Activated CD4-positive, CD25-positive, alpha-beta regulatory T cell treated with anti-CD3 and anti-CD28 coated beads, Interleukin-2, amount 50 U/mL, for 24 hours (primary cell): ENCODE measurements at regions not wholly inside any gene's neighbourhood (a gene's known extent, or its start where the extent isn't known, plus 50 kb on each side); places are given as distances from the start of the nearest gene placed in this dataset.
"Not testable (repeated sequence)": the region's sequence is repeated elsewhere in the genome, so short reads cannot be mapped to it uniquely, and the experiment has no call there.

Experiments
- ATAC-seq, 2 donors: fragments of 150-1000 bp; cut with Tn5 transposase; one replicate each; pipeline ENCODE4 v1.10.0; 2021; ENCODE audit warnings: mild to moderate bottlenecking in 1 of 2, moderate library complexity in 1 of 2

DNA sequence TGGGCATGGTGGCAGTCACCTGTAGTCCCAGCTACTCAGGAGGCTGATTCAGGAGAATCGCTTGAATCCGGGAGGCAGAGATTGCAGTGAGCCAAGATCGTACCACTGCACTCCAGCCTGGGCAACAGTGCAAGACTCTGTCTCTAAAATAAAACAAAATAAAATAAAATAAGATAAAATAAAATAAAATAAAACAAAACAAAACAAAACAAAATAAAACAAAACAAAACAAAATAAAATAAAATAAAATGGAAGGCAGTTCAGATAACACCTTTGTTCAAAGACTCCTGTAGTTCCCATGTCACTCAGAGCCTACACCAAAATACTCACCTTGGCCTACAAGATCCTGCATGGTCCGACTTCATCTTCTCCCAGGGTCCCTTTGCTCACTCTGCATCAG is 61.3 kb downstream of the SYF2 start:
- ATAC-seq, result not testable (repeated sequence)

DNA sequence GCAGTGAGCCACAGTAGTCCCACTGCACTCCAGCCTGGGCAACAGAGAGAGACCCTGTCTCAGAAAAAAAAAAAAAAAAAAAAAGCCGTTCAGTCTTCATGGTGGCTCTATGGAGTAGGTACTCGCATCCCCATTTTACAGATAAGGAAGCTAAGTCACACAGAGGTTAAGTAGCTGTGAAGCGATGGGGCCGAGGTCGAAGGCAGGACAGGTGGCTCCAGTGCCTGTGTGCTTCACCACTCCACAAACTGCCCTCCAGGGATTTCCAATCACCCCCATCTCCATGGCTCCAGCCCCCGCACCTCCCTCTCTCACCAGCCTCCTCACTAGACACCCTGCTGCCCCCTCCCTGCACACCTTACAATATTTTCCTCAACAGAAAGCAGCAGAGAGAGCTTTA is 61.9 kb downstream of the SYF2 start:
- ATAC-seq, result no peak

DNA sequence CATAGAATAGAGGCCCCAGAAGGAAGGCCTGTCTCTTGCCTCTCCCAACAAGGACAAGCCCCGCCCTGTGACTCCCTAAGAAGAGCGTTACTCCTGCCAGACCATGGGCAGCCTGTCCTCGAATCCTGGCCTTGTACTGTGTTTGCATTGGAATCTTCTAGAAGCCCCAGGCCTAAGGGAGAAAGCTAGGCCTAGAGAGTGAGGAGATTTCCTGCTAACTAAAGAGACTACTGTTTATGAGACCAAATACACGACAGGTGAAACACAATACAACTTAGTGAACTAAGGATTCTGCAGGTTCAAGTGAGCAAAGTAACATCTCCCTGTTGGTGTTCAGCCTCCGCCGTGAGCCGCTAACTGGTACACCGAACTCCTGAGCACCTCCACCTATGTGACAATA is 62.7 kb downstream of the SYF2 start:
- no peak for ATAC-seq

DNA sequence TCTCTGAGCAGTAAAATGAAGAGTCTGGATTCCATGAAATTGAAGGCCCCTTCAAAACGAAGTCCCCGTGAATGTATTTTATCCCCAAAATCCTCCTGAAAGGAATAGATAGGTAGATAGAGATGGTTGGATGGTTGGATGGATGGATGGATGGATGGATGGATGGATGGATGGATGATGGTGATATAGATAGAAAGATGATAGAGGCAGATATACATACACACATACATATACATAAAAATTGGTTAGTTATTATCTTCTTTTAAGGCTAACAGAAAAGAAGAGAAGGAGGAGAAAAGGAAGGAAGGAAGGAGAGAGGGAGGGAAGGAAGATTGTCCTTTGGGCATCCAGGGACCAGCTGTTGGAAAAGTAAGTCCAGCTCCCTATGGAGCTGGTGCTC is 63.1 kb downstream of the SYF2 start:
- no peak for ATAC-seq

DNA sequence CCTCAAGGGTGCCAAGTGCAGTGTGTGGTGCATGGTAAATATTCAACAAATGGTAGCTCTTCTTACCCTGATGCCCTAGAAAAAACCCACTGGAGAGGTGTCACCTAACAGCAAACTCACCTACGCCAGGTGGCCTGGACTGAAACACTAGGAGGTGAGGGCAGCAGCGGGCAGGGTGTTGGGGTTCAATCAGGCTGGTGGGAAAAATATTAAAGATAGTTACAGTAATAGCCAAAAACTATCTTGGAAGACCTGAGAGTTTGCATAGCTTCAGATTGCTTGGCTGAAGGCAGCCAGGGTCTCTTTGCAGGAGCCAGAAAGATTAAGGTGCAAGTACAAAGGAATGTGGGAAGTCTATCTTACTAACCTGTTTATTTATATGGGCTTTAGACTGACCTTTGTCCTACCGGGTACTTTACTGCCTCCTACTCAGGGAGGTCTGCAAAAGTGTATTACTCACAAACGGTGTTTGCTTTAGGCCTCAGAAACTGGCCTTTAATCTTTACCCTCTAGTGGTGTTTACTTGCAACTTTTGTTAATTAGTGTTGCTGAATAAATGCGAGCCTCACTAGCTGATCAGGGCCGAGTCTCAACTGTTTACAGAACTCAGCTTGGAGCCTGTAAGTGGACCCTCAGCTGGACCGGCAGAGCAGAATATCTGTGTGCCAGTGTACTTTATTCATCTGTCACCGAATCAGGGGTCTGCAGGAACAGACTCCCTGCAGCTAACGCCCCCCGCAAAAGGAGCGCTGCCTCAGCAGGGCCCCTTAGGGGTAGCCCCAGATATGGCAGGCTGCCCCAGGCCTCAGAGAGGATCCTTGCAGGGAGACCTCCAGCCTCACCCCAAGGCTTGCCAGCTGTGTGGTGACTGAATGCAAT is 63.9 kb downstream of the SYF2 start:
- ATAC-seq, result no peak

DNA sequence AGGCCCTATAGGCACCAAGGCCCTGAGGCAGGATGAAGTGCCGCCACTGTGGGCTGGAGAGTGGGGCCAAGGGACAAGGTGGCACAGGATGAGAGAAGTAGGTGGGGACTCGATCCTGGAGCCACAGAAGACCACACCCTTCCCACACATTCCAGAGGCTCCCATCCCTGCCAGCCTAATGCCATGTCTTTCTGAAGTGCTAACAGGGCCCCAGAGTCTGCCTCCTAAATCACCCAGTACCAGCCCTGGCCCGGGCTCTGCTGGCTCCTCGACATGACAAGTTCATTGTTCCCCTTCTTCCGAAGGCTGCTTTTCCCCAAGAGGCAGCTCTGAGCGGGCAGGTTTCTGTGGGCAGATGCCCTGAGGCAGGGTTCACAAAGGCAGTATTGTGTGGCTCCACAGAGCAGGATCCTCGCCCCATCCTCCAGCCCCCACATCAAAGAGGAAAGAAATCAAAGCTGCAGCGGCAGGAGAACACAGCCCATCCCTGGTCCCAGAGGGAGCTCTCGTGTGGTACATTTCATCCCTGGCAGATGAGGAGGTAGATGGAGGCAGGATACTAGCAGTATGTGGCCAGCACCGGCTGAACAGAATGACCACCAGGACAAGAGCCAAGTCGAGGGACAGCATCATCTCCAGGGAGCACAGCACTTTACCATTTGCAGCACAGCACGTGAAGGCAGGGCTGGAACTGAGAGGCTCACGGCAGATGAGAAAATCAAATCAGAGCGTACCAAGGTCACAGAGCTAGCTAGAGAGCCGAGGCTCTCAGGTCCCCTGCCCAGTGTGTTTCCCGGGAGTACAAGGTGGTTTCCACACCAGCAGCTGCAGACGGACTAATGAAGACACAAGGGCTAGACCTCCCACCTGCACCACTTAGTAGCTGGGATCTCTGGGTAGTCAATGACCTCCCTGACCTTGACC is 64.8 kb downstream of the SYF2 start:
- ATAC-seq, result no peak

DNA sequence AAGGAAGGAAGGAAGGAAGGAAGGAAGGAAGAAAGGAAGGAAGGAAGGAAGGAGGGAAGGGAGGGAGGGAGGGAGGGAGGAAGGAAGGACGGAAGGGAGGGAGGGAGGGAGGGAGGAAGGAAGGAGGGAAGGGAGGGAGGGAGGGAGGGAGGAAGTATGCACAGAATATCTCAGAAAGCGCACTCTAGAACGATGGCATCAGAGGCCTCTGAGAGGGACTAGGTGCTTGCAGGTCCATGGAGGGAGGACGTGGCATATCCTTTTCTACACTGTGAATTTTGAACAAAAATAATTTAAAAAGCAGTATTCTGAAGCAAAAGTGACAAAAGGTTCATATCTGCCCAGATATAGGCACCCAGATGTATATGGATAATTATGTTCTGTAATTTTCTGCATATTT is 65.5 kb downstream of the SYF2 start:
- no peak for ATAC-seq

DNA sequence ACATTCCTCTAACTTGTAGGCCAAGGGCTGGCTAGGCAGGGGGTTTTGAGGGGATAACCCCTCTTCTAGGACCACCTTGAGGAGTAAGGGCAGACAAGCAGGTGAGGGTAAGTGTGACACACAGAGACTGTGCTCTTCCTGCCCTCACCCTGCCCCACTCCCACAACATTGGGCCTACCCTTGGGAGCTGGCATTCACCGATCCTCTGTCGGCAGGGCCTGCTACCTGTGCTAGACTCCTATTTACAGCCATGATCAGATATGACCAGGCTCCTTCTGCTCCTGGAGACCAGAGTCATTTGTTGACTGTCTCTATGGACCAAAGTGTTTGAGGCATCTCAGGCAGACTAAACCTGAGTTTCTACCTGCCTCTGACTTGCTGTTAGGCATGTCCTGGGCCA is 68.3 kb downstream of the SYF2 start:
- ATAC-seq, result no peak

DNA sequence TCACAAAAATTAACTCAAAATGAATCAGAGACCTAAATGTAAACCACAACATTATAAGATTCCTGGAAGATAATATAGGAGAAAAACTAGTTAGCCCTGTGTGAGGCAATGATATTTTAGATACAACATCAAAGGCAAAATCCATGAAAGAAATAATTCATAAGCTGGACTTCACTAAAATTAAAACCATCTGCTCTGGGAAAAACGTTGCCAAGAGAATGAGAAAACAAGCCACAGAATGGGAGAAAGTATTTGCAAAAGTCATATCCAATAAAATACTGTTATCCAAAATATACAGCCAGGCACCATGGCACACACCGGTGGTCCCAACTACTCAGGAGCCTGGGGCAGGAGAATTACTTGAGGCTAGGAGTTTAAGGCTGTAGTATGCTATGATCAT is 70.3 kb downstream of the SYF2 start:
- no peak for ATAC-seq

DNA sequence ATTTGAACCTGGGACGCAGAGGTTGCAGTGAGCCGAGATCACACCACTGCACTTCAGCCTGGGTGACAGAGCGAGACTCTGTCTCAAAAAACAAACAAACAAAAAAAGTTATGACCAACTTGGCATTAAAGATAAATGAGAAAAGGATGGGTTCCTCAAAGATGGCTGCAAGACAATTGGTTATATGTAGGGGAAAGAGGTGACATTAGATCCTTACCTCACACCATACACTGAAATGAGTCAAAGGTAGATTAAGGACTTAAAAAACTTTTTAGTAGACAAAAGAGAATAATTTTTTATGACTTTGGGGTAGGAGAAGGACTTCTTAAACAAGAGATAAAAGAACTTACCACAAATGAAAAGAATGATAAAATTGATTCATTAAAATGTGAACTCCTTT is 74.5 kb downstream of the SYF2 start:
- no peak for ATAC-seq

DNA sequence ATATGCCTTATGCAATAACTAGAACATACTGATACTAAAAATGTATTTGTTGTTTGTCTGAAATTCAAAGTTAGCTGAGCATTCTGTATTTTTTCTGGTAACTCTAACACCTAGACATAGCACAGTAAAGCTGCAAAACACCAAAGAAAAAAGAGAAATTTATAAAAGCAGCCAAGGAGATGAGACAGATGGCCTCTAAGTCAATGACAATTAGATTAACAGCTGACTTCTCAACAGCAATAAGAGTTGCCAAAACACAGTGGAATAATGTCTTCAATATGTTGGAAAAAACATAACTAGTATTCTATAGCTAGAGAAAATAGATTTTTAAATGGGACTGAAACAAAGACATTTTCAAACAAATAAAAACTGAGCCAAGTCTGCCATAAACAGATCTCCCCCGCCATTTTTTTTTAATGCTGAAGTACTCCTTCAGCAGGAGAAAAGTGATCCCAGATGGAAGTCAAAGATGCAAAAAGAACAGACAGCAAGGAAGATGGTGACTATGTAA is 81.3 kb downstream of the SYF2 start:
- no peak for ATAC-seq

DNA sequence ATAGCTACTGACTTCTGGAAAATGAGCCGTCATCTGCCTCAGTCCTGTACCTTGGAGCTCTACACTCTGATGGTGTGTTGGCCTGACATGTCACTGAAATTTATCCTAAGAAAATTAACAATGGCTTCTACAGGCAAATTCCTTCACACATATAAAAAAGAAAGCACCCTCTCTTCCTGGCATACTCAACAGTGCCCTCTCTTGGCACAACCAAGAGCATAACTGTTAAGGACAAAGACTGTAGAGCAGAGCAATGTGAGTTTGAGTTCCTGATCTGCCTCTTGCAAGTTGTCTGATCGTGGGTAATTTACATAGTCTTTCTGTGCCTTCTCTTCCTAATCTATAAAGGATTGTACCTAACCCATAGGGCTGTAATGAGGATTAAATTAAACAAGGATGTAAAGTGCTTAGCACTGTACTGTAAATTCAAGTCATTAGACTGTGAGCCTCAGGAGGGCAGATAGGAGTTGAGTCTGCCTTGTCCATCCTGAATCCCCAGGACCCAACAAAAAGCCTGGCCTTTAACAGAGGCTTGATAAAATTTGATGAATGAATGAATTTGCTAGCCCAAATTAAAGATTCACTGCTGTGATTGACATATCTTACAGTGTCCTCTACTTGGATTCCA is 83.5 kb downstream of the SYF2 start:
- no peak for ATAC-seq

DNA sequence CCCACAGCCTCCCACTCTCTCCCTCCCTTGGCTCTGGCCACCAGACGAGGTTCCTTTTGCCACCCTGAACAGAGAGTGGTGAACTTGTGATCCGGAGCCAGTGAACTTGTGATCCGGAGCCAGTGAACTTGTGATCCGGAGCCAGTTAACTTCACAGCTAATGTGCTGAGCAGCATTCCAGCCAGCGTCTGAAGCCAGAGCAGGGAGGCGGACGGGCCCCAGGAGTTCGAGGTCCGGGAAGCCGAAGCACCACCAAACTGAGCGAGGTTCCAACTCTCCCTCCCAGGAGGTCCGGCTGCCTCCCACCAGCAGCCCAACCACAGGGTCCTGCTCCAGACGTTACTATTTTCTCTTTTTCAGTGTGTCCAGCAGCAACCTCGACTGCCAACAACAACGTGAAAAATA is 85.8 kb downstream of the SYF2 start:
- ATAC-seq, result no peak

DNA sequence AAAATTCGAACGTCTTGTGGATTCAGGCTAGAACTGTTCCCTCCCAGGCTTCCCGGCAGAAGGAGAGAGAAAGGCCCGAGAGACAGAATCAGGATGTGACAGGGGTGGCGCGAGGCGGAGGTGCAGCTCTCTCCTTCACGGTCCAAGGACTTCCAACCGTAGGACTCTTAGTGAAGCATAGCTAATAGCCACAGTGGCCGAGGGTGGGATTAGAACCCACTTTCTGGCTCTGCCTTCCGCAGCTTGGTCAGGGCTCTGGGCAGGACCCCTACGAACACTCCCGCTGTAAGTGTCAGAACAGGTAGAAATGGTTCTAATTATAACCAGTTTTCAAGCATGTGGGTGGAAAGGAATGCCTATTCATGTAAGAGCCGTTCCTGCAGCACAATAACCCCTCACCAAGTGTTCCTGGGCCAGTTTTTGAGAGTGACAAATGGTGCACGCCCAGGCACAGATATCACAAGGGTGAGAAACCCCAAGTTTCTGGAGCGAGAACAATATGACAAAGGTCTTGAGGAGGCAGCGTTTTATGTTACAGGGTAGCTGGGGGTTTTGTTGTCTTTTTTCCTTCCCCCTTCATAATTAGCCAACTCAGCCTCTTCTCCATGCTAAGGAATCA is 86.4 kb downstream of the SYF2 start:
- ATAC-seq, result no peak

DNA sequence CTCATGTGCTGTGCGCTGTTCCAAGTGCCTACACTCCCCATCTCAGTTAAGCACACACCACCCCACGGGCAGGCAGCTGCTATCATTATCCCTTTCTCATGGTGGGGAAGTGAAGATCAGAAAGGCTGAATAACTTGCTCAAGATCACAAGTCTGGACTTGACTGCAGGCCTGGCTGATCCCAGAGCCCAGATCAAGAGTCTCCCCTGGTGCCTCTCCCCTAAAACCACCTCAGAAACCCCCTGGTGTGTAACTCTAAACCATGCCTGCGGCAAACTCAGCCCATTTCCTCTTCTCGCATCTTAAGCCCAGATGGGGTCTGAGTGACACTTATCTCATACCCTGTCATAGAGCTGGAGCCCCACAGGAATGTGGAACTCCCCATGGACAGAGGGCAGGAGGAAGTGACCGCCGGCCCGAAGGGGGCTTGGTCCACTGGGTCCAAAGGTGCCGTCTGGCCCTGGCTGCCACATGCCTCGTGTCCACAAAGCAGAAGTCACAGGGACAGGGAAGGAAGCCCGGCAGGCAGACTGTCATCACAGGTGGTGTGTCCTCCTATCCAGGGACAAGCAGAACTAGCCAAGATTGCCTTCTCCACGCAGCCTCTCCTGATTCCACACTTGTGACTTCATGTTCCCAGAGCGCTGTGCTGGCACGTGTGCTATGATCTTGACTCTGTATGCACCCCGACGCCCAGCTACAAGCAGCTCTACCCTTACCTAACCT is 92.1 kb downstream of the SYF2 start:
- ATAC-seq, result peak; percentile 64 to 75

DNA sequence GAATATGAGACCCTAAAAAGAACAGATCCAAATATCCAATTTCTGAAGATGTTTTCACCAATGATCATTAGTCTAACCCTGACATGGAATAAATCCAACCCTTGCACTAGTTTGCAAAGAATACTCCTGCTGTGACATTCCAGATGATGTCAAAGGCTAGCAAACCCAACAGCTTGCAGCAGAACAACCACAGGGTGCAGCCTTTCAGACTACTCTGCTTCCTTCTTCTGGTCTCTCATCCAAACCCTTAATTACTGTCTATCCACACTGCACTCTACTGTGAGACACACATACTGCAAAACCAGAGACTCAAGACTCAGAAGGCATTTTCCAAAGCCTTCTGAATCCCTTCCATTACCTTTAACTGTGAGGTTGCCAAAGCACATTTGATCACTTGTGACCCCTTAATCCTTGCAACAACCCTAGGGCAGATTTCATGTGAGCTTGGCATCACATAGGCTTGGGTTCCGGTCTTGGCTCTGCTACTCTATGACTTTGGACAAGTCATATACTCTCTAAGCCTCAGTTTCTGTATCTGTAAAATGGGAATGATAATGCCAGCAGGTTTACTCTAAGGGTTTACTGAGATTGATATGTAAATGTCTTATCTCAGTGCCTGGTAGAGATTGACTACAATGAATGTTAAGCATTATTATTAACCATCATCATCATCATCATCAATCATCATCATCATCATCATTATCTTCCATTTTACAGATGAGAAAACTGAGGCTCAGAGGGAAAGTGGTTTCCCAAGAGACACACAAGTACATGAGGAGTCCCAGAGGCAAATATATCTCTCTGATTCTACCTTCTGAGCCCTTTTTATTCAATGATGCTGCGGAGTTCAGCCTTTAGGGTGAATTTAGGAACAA is 94.5 kb downstream of the SYF2 start:
- no peak for ATAC-seq

DNA sequence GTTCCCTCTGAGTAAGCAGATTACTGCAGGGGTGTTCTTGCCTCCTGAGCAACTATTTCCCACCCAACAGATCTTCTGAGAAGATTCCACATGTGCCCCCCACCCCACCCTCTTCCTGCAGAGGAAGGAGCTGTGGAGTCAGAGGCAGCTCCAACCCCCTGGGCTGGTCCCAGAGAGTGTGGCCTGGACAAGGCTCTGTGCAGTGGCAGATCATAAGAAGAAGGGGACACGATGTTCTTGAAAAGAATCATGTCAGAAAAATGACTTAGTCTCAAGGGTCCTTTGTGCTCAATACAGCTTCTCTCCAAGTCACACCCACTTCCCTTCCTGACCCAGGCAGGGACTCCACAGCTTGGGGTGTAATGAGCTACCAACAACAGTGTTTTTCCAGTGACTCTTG is 95.2 kb downstream of the SYF2 start:
- ATAC-seq, result no peak

DNA sequence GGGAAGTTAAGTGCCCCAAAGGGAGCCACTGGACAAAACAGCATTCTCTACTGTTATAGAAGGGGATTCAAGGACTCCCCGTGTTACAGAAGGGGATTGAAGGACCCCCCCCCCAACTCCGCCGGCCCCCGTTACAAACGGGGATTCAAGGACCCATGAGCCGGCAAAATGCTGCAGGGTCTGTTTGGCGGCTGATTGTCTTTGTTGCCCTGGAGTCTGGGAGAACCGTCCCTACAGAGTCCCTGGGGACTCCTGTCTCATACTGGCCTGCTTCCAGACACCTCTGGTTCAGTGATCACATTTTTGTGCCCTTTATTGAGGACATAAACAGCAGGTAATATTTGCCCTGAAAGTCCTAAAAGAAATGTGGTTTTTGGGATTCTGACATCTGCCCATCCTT is 96.4 kb downstream of the SYF2 start:
- ATAC-seq, result no peak

DNA sequence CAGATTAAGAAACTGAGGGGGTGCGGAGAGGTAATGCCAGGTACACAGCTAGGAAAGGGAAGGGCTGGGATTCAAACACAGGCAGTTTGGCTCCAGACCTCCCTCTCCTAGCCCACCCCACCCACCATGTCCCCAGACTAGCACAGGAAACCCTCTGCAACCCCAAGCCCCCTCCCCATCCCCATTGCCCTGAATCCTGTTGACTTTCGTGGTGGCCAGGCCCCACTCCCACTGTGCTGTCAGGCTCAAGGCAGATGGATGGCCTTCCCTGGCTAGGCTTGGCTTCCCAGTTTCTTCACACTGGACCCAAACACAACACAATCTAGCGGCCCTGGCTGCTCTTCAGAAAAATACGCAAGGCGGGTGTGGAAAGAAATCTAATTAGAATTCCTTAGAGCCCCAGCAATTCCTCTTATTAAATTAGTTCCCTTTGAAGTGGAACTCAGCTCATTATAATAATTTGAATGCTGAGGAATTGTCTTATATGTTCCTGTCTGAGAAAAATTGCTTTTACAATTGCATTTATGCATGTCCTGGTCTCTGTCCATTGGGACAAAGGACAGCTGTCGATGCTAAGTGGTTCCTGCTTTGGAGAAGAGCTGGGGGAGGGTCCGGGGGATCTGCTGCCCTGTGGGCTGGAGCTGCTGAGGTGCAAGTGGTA is 97.4 kb downstream of the SYF2 start:
- no peak for ATAC-seq

DNA sequence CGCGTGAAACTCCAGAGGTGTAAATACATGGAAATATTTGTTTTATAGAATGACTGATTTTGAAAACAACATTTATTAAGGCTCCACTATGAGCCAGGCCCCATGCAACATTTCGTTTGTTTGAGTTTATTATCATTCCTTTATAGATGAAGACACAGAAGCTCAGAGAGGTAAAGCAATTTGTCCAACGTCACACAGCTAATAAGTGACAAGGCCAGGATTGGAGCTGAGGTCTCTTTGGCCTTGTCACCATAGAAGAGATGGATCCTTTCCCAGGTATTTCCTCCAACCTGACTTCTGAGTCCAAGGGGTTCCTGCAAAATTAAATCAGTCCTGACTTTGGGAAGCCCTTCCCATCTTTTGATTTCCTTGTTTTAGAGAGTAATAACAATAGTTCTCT is 98.0 kb downstream of the SYF2 start:
- no peak for ATAC-seq
